ENCODE measurements at regions not wholly inside any gene's neighbourhood (a gene's known extent, or its start where the extent isn't known, plus 50 kb on each side); places are given as distances from the start of the nearest gene placed in this dataset.

GRCh38 chr7:96408881-96409280 is 87.0 kb upstream of the SLC25A13 start:
- ATAC-seq (no peak), DNase-seq (ENCODE audit: low read depth, low spot score) (no peak)
- Histone ChIP-seq H3K4me1 (ENCODE audit: control insufficient read depth, insufficient read depth, low read length) (no peaks in the 10 kb centered on the region), H3K27ac (ENCODE audit: low read length) (no peak overlapping the region), H3K27me3 (ENCODE audit: control insufficient read depth, insufficient read depth, low read length) (no peaks in the 10 kb centered on the region), H3K9me3 (ENCODE audit: control insufficient read depth, insufficient read depth, low read depth, low read length) (no peaks in the 10 kb centered on the region), H3K4me3 (ENCODE audit: low read depth in 2 of 2, low read length in 2 of 2) (no peak overlapping the region), H3K36me3 (ENCODE audit: control insufficient read depth, insufficient read depth, low read length) (no peaks in the 10 kb centered on the region)
- no TSS peak for BruUV-seq (replicated peaks)
- TF ChIP-seq SIN3A (IDR thresholded peaks at IDR 0.05; ENCODE audit: borderline replicate concordance, insufficient read depth, low read depth, low read length) (no peak), REST (IDR thresholded peaks at IDR 0.05; ENCODE audit: insufficient read depth in 1 of 2, low read depth in 2 of 2, low read length in 1 of 2) (no peak), TCF7L2 (IDR thresholded peaks at IDR 0.05; ENCODE audit: low read depth, low read length) (no peak), CTCF (IDR thresholded peaks at IDR 0.05) (no peak), POLR2AphosphoS5 (IDR thresholded peaks at IDR 0.05; ENCODE audit: low read depth, low read length) (no peak)
- in situ Hi-C loops (cut with HindIII; ENCODE audit: low pct_unique_long_range_greater_than_20kb, low sequenced_read_pairs) = no loop called here
- intact Hi-C loops (cut with micrococcal nuclease; ENCODE audit: unreplicated experiment) = no loop called here
- ChIA-PET CTCF (no interaction called here), POLR2A (no interaction called here)

- POLR2A ChIA-PET = no interaction called here
- Histone ChIP-seq H3K36me3 (ENCODE audit: control insufficient read depth, insufficient read depth, low read length) (no peaks in the 10 kb centered on the region), H3K27me3 (ENCODE audit: control insufficient read depth, insufficient read depth, low read length) (no peaks in the 10 kb centered on the region), H3K9me3 (ENCODE audit: control insufficient read depth, insufficient read depth, low read depth, low read length) (no peaks in the 10 kb centered on the region), H3K4me1 (ENCODE audit: control insufficient read depth, insufficient read depth, low read length) (no peaks in the 10 kb centered on the region), H3K4me3 (ENCODE audit: low read depth in 2 of 2, low read length in 2 of 2) (no peak overlapping the region), H3K27ac (ENCODE audit: low read length) (no peak overlapping the region)
- ATAC-seq (no peak), DNase-seq (ENCODE audit: low read depth, low spot score) (no peak)
- CTCF ChIA-PET = no interaction called here
- no peak for TF ChIP-seq TCF7L2 (IDR thresholded peaks at IDR 0.05; ENCODE audit: low read depth, low read length)
- no peak for TF ChIP-seq SIN3A (IDR thresholded peaks at IDR 0.05; ENCODE audit: borderline replicate concordance, insufficient read depth, low read depth, low read length)
- TF ChIP-seq REST (IDR thresholded peaks at IDR 0.05; ENCODE audit: insufficient read depth in 1 of 2, low read depth in 2 of 2, low read length in 1 of 2) = no peak
- TF ChIP-seq POLR2AphosphoS5 (IDR thresholded peaks at IDR 0.05; ENCODE audit: low read depth, low read length) = no peak
- no peak for TF ChIP-seq CTCF (IDR thresholded peaks at IDR 0.05)
- intact Hi-C loops (cut with micrococcal nuclease; ENCODE audit: unreplicated experiment) (no loop called here), in situ Hi-C loops (cut with HindIII; ENCODE audit: low pct_unique_long_range_greater_than_20kb, low sequenced_read_pairs) (no loop called here)
- BruUV-seq (replicated peaks) = no TSS peak
Observed at GRCh38 chr7:96407427-96407826, 85.5 kb upstream of the SLC25A13 start.
